Adrenal gland (tissue), 5 donors: ENCODE measurements at regions not wholly inside any gene's neighbourhood (a gene's known extent, or its start where the extent isn't known, plus 50 kb on each side); places are given as distances from the start of the nearest gene placed in this dataset.

Source experiments
- CTCF ChIP-seq, 6 experiments: fragments of 450-650 bp in 4 of 6; fragments of 200-600 bp in 2 of 6; sonication (generic) in 1 of 6; IDR thresholded peaks; 1 replicate in 5 of 6; 2 replicates in 1 of 6; pipeline versions ENCODE4 v1.5.1 to v1.8.0; 2016 to 2021; ENCODE audit warnings: antibody characterized with exemption in 6 of 6, mild to moderate bottlenecking in 2 of 6, moderate library complexity in 1 of 6
- POLR2A ChIP-seq, 2 donors: fragments of 450-650 bp; IDR thresholded peaks; one replicate each; pipeline ENCODE4 v1.6.1; 2017; ENCODE audit warnings: antibody characterized with exemption in 2 of 2, mild to moderate bottlenecking in 2 of 2, moderate library complexity in 1 of 2
- donor health status: DM: no; HTN: no; CAD: no.

DNA sequence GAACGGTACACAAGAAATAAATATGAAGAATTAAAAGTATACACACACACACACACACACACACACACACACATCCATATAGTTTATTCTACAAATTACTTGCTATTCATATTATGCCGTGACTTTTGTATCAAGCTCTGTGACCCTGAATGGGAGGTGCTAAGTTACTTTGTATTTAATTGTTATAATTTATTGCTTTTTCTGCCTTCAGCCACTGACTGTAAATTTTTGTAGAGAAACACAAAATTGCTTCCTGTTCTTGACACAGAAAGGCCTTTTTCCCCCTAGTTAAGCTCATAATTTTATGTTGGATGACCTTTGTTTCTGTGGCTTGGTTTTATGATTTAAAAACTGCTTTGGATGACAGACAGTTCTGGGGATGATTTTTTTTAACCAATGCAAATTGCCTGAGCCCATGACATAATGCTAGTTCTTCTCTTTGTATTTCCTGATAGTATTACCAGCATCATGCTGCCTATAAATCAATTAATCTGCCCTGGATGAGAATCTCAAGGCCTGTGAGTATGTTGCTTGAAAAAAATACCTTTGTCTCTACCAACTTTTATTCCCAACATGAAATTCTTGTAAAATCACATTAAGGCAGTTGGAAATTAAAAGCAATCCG, 140.0 kb downstream of the FMR1NB start:
- TF ChIP-seq CTCF (IDR thresholded peaks at IDR 0.05) (no peak), POLR2A (IDR thresholded peaks at IDR 0.05) (no peak)
